ENCODE measurements at regions not wholly inside any gene's neighbourhood (a gene's known extent, or its start where the extent isn't known, plus 50 kb on each side); places are given as distances from the start of the nearest gene placed in this dataset.

DNA sequence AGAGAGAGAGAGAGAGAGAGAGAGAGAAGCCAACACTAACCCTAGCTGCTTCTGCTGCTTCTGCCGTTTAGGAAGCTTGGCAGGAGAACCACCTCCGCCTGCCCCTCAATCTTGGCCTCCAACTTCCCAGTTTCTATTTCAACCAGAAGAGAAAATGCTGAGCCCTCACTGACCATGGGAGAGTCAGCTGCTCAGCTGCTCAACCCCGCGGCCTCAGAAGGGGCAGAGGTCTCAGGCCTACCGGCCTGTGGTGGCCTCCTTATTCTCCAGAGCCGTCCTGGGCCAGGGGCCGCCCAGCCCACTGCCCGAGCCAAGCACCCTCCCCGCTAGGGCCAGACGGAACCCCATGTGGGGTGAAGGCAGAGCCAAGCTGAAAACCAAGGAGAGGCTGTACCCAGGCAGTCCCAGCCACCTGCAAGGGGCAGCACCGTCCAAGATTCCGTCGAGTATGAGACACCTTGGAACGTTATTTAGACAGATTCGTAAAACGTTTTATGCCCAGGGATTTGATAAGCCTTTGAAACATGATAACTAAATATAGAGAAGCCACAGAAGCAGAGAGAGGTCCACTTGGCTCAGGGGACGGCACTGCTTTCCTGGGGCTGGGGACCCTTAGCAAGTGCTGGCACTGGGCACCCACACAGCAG lies 116.6 kb downstream of the DLL1 start:
- TF ChIP-seq, protein P1, sequence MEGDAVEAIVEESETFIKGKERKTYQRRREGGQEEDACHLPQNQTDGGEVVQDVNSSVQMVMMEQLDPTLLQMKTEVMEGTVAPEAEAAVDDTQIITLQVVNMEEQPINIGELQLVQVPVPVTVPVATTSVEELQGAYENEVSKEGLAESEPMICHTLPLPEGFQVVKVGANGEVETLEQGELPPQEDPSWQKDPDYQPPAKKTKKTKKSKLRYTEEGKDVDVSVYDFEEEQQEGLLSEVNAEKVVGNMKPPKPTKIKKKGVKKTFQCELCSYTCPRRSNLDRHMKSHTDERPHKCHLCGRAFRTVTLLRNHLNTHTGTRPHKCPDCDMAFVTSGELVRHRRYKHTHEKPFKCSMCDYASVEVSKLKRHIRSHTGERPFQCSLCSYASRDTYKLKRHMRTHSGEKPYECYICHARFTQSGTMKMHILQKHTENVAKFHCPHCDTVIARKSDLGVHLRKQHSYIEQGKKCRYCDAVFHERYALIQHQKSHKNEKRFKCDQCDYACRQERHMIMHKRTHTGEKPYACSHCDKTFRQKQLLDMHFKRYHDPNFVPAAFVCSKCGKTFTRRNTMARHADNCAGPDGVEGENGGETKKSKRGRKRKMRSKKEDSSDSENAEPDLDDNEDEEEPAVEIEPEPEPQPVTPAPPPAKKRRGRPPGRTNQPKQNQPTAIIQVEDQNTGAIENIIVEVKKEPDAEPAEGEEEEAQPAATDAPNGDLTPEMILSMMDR (IDR thresholded peaks at IDR 0.05) = no peak
- H4K20me1 ChIP-seq (ENCODE audit: insufficient read depth, low read length) = no peaks in the 10 kb centered on the region
- H3K9me3 ChIP-seq (replicated peaks in 1 of 2; ENCODE audit: control insufficient read depth in 1 of 2, insufficient read depth in 1 of 2, low read length in 2 of 2) = peaks cover 28 to 31% of the 10 kb centered on the region in 2 donors
- no peak overlapping the region for H3K4me2 ChIP-seq (replicated peaks; ENCODE audit: extremely low read depth, low read length, poor library complexity, severe bottlenecking)
- Mint-ChIP-seq H3K27ac (peak overlapping the region in 2 of 7 donors; percentile 61 to 65), H3K4me1 (peaks cover 12% of the 10 kb centered on the region), H3K4me3 (no peak overlapping the region), H3K9me3 (peaks cover 12 to 31% (median 26%) of the 10 kb centered on the region in 7 donors), H3K27me3 (ENCODE audit: low read depth in 3 of 3) (peaks cover 0 to 4% (median 1%) of the 10 kb centered on the region in 3 donors), H3K36me3 (no peaks in the 10 kb centered on the region)
- no peak overlapping the region for H3K9ac ChIP-seq (ENCODE audit: insufficient read depth, low read length, poor library complexity, severe bottlenecking)
- 68% methylated on average over 17 of the region's 17 CpGs for WGBS (ENCODE audit: insufficient coverage)
- no peak overlapping the region for H3K4me3 ChIP-seq (replicated peaks in 1 of 3; ENCODE audit: low read depth in 2 of 3, low read length in 3 of 3)
- peak overlapping the region in 1 of 2 donors; percentile 8 for H3K27ac ChIP-seq (ENCODE audit: low read depth in 1 of 2, low read length in 2 of 2)
- H3K36me3 ChIP-seq (replicated peaks in 1 of 2; ENCODE audit: control insufficient read depth in 1 of 2, insufficient read depth in 2 of 2, low read length in 2 of 2) = no peaks in the 10 kb centered on the region
- no peaks in the 10 kb centered on the region for H3K27me3 ChIP-seq (ENCODE audit: control insufficient read depth in 2 of 2, insufficient read depth in 2 of 2, low read length in 2 of 2)
- intact Hi-C loops (cut with micrococcal nuclease) = no loop called here
- peaks cover 11 to 12% of the 10 kb centered on the region in 2 donors for H3K4me1 ChIP-seq (ENCODE audit: control insufficient read depth in 1 of 2, insufficient read depth in 2 of 2, low read length in 2 of 2)
- peak in 2 of 3 donors; percentile 14 to 20 for DNase-seq
- no peaks in the 10 kb centered on the region for H3K79me2 ChIP-seq (ENCODE audit: insufficient read depth, low read length)
- peak overlapping the region; percentile 50 for H2AFZ ChIP-seq (ENCODE audit: insufficient read depth, low read depth, low read length, poor library complexity, severe bottlenecking)

GRCh38 chr6:170173335-170173881 lies 117.5 kb downstream of the DLL1 start:
- peak in 1 of 3 donors; percentile 1 for DNase-seq

More at GRCh38 chr6:170173335-170173881, 117.5 kb downstream of the DLL1 start:
- WGBS (ENCODE audit: insufficient coverage) = 83% methylated on average over 1 of the region's 5 CpGs
- H3K4me2 ChIP-seq (replicated peaks; ENCODE audit: extremely low read depth, low read length, poor library complexity, severe bottlenecking) = no peak overlapping the region
- Mint-ChIP-seq H3K27me3 (ENCODE audit: low read depth in 3 of 3) (peaks cover 0 to 4% (median 1%) of the 10 kb centered on the region in 3 donors), H3K4me1 (peaks cover 12% of the 10 kb centered on the region), H3K36me3 (no peaks in the 10 kb centered on the region), H3K4me3 (no peak overlapping the region), H3K27ac (peak overlapping the region in 2 of 7 donors; percentile 61 to 62), H3K9me3 (peaks cover 14 to 39% (median 31%) of the 10 kb centered on the region in 7 donors)
- H3K27ac ChIP-seq (ENCODE audit: low read depth in 1 of 2, low read length in 2 of 2) = no peak overlapping the region
- no peaks in the 10 kb centered on the region for H4K20me1 ChIP-seq (ENCODE audit: insufficient read depth, low read length)
- TF ChIP-seq, protein P1 (IDR thresholded peaks at IDR 0.05) = no peak
- peaks cover 36 to 39% of the 10 kb centered on the region in 2 donors for H3K9me3 ChIP-seq (replicated peaks in 1 of 2; ENCODE audit: control insufficient read depth in 1 of 2, insufficient read depth in 1 of 2, low read length in 2 of 2)
- no peak overlapping the region for H3K9ac ChIP-seq (ENCODE audit: insufficient read depth, low read length, poor library complexity, severe bottlenecking)
- H3K4me1 ChIP-seq (ENCODE audit: control insufficient read depth in 1 of 2, insufficient read depth in 2 of 2, low read length in 2 of 2) = peaks cover 11 to 12% of the 10 kb centered on the region in 2 donors
- H2AFZ ChIP-seq (ENCODE audit: insufficient read depth, low read depth, low read length, poor library complexity, severe bottlenecking) = peak overlapping the region; percentile 50
- H3K27me3 ChIP-seq (ENCODE audit: control insufficient read depth in 2 of 2, insufficient read depth in 2 of 2, low read length in 2 of 2) = no peaks in the 10 kb centered on the region
- H3K79me2 ChIP-seq (ENCODE audit: insufficient read depth, low read length) = no peaks in the 10 kb centered on the region
- no peaks in the 10 kb centered on the region for H3K36me3 ChIP-seq (replicated peaks in 1 of 2; ENCODE audit: control insufficient read depth in 1 of 2, insufficient read depth in 2 of 2, low read length in 2 of 2)
- intact Hi-C loops (cut with micrococcal nuclease) = no loop called here
- H3K4me3 ChIP-seq (replicated peaks in 1 of 3; ENCODE audit: low read depth in 2 of 3, low read length in 3 of 3) = no peak overlapping the region

All from CD14-positive monocyte (primary cell).